Endothelial cell of umbilical vein (primary cell): ENCODE measurements at regions not wholly inside any gene's neighbourhood (a gene's known extent, or its start where the extent isn't known, plus 50 kb on each side); places are given as distances from the start of the nearest gene placed in this dataset.

ENCODE experiments used
- BruUV-seq: library from RNA; stranded (reverse); fragments of 400-500 nt; replicated peaks from 2 replicates; lab custom pipeline; 2021; lab: Mats Ljungman, UMichigan
- CTCF ChIA-PET: fragments of 300-600, 350-600 bp; sonication (Branson Sonifier 250); formaldehyde crosslinking; loops from one replicate; lab custom pipeline; 2021; ENCODE audit warnings: antibody characterized with exemption, inconsistent platforms; lab: Charles Lee
- POLR2A ChIA-PET: fragments of 300-600, 350-600 bp; sonication (Branson Sonifier 250); formaldehyde crosslinking; loops from one replicate; lab custom pipeline; 2021; ENCODE audit warnings: antibody characterized with exemption, inconsistent platforms; lab: Charles Lee
- DNase-seq: peaks from one replicate; pipeline ENCODE4 v3.0.0-alpha.2; 2011; ENCODE audit warnings: low read depth, low spot score
- FAIRE-seq: peaks from 2 replicates; lab custom pipeline; 2011; peaks lifted over from hg19 to GRCh38; lab: Jason Lieb, UNC
- H2AFZ ChIP-seq: 2 replicates; pipeline ENCODE4 v1.6.0; 2012; ENCODE audit warnings: low read depth, low read length, control low read depth, inconsistent platforms
- H3K27ac ChIP-seq: 2 replicates; pipeline ENCODE4 v1.5.1; 2011; ENCODE audit warnings: low read depth, mild to moderate bottlenecking, control low read depth, low read length, moderate library complexity; ENCODE audit not compliant: insufficient read depth
- H3K27me3 ChIP-seq, 2 experiments: 2 replicates each; pipeline versions ENCODE4 v1.6.0 to v1.6.1; 2011; ENCODE audit warnings: low read length in 2 of 2, mixed read lengths in 1 of 2; ENCODE audit not compliant: control insufficient read depth in 2 of 2, insufficient read depth in 2 of 2
- H3K36me3 ChIP-seq, 2 experiments: 2 replicates in 1 of 2; 3 replicates in 1 of 2; pipeline ENCODE4 v1.5.1; 2011; ENCODE audit warnings: low read length in 2 of 2, mild to moderate bottlenecking in 1 of 2, moderate library complexity in 1 of 2; ENCODE audit not compliant: control insufficient read depth in 2 of 2, insufficient read depth in 2 of 2; ENCODE audit errors: extremely low read depth in 1 of 2
- H3K4me1 ChIP-seq: 3 replicates; pipeline ENCODE4 v1.5.1; 2011; ENCODE audit warnings: mild to moderate bottlenecking, low read length; ENCODE audit not compliant: control insufficient read depth, insufficient read depth; ENCODE audit errors: extremely low read depth
- H3K4me2 ChIP-seq: 2 replicates; pipeline ENCODE4 v1.6.1; 2011; ENCODE audit warnings: low read length, control low read depth, mixed read lengths; ENCODE audit not compliant: insufficient read depth
- H3K4me3 ChIP-seq, 3 experiments: fragments of 200-600 bp in 1 of 3; sonication (generic), shearing (Covaris generic) in 1 of 3; replicated peaks in 1 of 3; 2 replicates each; pipeline ENCODE4 v1.5.1; 2011 to 2016; ENCODE audit warnings: control low read depth in 3 of 3, low read length in 3 of 3, mild to moderate bottlenecking in 2 of 3, inconsistent platforms in 1 of 3, low read depth in 1 of 3, moderate library complexity in 1 of 3; ENCODE audit not compliant: insufficient read depth in 1 of 3
- H3K79me2 ChIP-seq: 2 replicates; pipeline ENCODE4 v1.6.0; 2012; ENCODE audit warnings: low read length, inconsistent platforms; ENCODE audit not compliant: control insufficient read depth, insufficient read depth
- H3K9ac ChIP-seq: replicated peaks from 2 replicates; pipeline ENCODE3; 2011; ENCODE audit warnings: low read length, control low read depth; ENCODE audit not compliant: insufficient read depth; ENCODE audit errors: extremely low read depth
- H3K9me1 ChIP-seq: replicated peaks from 3 replicates; pipeline ENCODE4 v1.6.0; 2011; ENCODE audit warnings: mild to moderate bottlenecking, low read length; ENCODE audit not compliant: control insufficient read depth, insufficient read depth; ENCODE audit errors: extremely low read depth
- H3K9me3 ChIP-seq: replicated peaks from 2 replicates; pipeline ENCODE4 v1.5.1; 2012; ENCODE audit warnings: low read length, inconsistent platforms; ENCODE audit not compliant: control insufficient read depth, insufficient read depth
- H4K20me1 ChIP-seq: replicated peaks from 2 replicates; pipeline ENCODE3; 2011; ENCODE audit warnings: mild to moderate bottlenecking, low read length; ENCODE audit not compliant: control insufficient read depth, insufficient read depth; ENCODE audit errors: extremely low read depth
- FOS ChIP-seq: IDR thresholded peaks from 2 replicates; pipeline ENCODE4 v1.6.1; 2011; ENCODE audit warnings: mild to moderate bottlenecking, low read length, moderate library complexity, borderline replicate concordance; ENCODE audit not compliant: insufficient read depth
- GATA2 ChIP-seq: IDR thresholded peaks from 2 replicates; pipeline ENCODE4 v1.7.0; 2011; ENCODE audit warnings: low read depth, mild to moderate bottlenecking, moderate library complexity, mixed read lengths, low read length; ENCODE audit not compliant: insufficient read length, insufficient read depth
- JUN ChIP-seq: IDR thresholded peaks from 2 replicates; pipeline ENCODE4 v1.6.1; 2011; ENCODE audit warnings: borderline replicate concordance, low read depth; ENCODE audit not compliant: insufficient read length, insufficient read depth
- POLR2AphosphoS5 ChIP-seq: IDR thresholded peaks from 2 replicates; pipeline ENCODE4 v1.6.1; 2012; ENCODE audit warnings: low read depth, mild to moderate bottlenecking, control low read depth, low read length, moderate library complexity; ENCODE audit not compliant: insufficient read depth
- dilution Hi-C: fragments of 300-500 bp; cut with MboI; formaldehyde crosslinking; loops from one replicate; pipeline ENCODE4 v1.15.0; 2019; ENCODE audit warnings: low sequenced_read_pairs; ENCODE audit not compliant: extremely low pct_ligation_motif_present
- intact Hi-C: fragments of 100-400 bp; cut with micrococcal nuclease; formaldehyde crosslinking; loops from one replicate; pipeline ENCODE4 v1.10.0; 2022

GRCh38 chr18:73617981-73618380, 529.7 kb downstream of the FBXO15 start:
- intact Hi-C loops (no loop called here), dilution Hi-C loops (no loop called here)
- Histone ChIP-seq H3K4me1 (no peaks in the 10 kb centered on the region), H3K9me1 (no peaks in the 10 kb centered on the region), H3K36me3 (no peaks in the 10 kb centered on the region), H3K27me3 (no peaks in the 10 kb centered on the region), H3K4me2 (no peak overlapping the region), H3K9me3 (no peaks in the 10 kb centered on the region), H3K27ac (no peak overlapping the region), H3K79me2 (no peaks in the 10 kb centered on the region), H2AFZ (no peak overlapping the region), H4K20me1 (no peaks in the 10 kb centered on the region), H3K9ac (no peak overlapping the region), H3K4me3 (no peak overlapping the region)
- BruUV-seq: no TSS peak
- no peak for TF ChIP-seq GATA2
- no peak for TF ChIP-seq JUN
- no peak for FAIRE-seq
- DNase-seq: no peak
- ChIA-PET CTCF (no interaction called here), POLR2A (no interaction called here)

- CTCF ChIA-PET: no interaction called here
- H2AFZ ChIP-seq: no peak overlapping the region
- intact Hi-C loops: no loop called here
- H3K36me3 ChIP-seq: no peaks in the 10 kb centered on the region
- TF ChIP-seq POLR2AphosphoS5: no peak
- peak; percentile 6 for TF ChIP-seq FOS
- no peaks in the 10 kb centered on the region for H4K20me1 ChIP-seq
- no peaks in the 10 kb centered on the region for H3K9me3 ChIP-seq
- no peaks in the 10 kb centered on the region for H3K9me1 ChIP-seq
- no peaks in the 10 kb centered on the region for H3K27me3 ChIP-seq
- no peak overlapping the region for H3K27ac ChIP-seq
- no peak overlapping the region for H3K9ac ChIP-seq
- no TSS peak for BruUV-seq
- dilution Hi-C loops: no loop called here
- H3K4me1 ChIP-seq: no peaks in the 10 kb centered on the region
- no peak for FAIRE-seq
- POLR2A ChIA-PET: no interaction called here
- H3K79me2 ChIP-seq: no peaks in the 10 kb centered on the region
- H3K4me3 ChIP-seq: no peak overlapping the region
- DNase-seq: no peak
- H3K4me2 ChIP-seq: no peak overlapping the region
Measured at GRCh38 chr18:73615506-73615905, 532.1 kb downstream of the FBXO15 start.
